Uterus (tissue), 3 donors: ENCODE measurements at regions not wholly inside any gene's neighbourhood (a gene's known extent, or its start where the extent isn't known, plus 50 kb on each side); places are given as distances from the start of the nearest gene placed in this dataset.

Experiments
- DNase-seq, 2 donors: peaks; one replicate each; pipeline ENCODE4 v3.0.0-alpha.2; 2019 to 2020
- H3K27ac ChIP-seq, 2 donors: fragments of 200-600 bp; sonication (generic); 1 replicate in 1 of 2; 2 replicates in 1 of 2; pipeline ENCODE4 v1.5.1; 2016 to 2018
- H3K27me3 ChIP-seq, 2 donors: fragments of 200-600 bp; sonication (generic); one replicate each; pipeline ENCODE4 v1.5.1; 2018 to 2019; ENCODE audit warnings: control low read depth in 1 of 2
- H3K36me3 ChIP-seq, 2 donors: fragments of 200-600 bp; sonication (generic); one replicate each; pipeline ENCODE4 v1.5.1; 2019; ENCODE audit warnings: control low read depth in 1 of 2
- H3K4me1 ChIP-seq, 2 donors: fragments of 200-600 bp; sonication (generic); one replicate each; pipeline ENCODE4 v1.5.1; 2018 to 2019; ENCODE audit warnings: control low read depth in 1 of 2
- H3K4me3 ChIP-seq, 2 donors: fragments of 200-600 bp; sonication (generic); 1 replicate in 1 of 2; 2 replicates in 1 of 2; pipeline ENCODE4 v1.5.1; 2018 to 2019; ENCODE audit warnings: mild to moderate bottlenecking in 1 of 2
- H3K9me3 ChIP-seq, 2 donors: fragments of 200-600 bp; sonication (generic); one replicate each; pipeline ENCODE4 v1.5.1; 2019; ENCODE audit warnings: control low read depth in 1 of 2
- CTCF ChIP-seq, 4 experiments: fragments of 200-600 bp in 2 of 4; fragments of 450-650 bp in 2 of 4; sonication (generic) in 2 of 4; IDR thresholded peaks; one replicate each; pipeline ENCODE4 v1.5.1; 2016 to 2019; ENCODE audit warnings: antibody characterized with exemption in 4 of 4, mild to moderate bottlenecking in 2 of 4, moderate library complexity in 1 of 4
- POLR2A ChIP-seq, 2 donors: fragments of 450-650 bp; IDR thresholded peaks; one replicate each; pipeline ENCODE4 v1.6.1; 2016; ENCODE audit warnings: antibody characterized with exemption in 2 of 2, mild to moderate bottlenecking in 1 of 2, moderate library complexity in 1 of 2
- intact Hi-C: fragments of 100-400 bp; cut with DNase I; formaldehyde crosslinking; loops from one replicate; pipeline ENCODE4 v1.15.1; 2023; ENCODE audit warnings: low total_unique reads
- donor health status: DM: yes; HTN: yes; CAD: no.

DNA sequence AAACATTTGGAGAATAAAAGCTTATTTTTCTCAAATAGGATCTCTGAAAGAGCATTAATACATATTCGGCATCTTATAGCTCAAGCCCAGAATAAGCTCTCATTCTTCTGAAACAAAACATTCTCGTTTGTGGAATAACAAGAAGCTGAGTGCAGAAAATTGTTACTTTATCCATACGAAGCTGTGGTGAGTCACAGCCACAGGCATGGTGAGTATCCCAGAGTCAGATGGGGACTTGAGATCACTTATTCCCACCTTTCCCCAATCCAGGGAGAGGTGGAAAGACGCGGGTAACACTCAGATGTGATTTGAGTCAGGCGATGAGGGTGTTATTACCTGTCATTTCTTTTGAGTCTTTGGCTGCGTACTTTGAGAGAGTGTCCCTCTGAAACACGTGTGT lies 214.6 kb upstream of the TMEM132C start:
- TF ChIP-seq POLR2A (IDR thresholded peaks at IDR 0.05) (no peak), CTCF (IDR thresholded peaks at IDR 0.05) (no peak)
- H3K4me1 ChIP-seq = no peaks in the 10 kb centered on the region
- H3K27ac ChIP-seq = no peak overlapping the region
- no peaks in the 10 kb centered on the region for H3K27me3 ChIP-seq
- DNase-seq = no peak
- intact Hi-C loops = no loop called here
- H3K9me3 ChIP-seq = no peaks in the 10 kb centered on the region
- no peak overlapping the region for H3K4me3 ChIP-seq
- no peaks in the 10 kb centered on the region for H3K36me3 ChIP-seq

DNA sequence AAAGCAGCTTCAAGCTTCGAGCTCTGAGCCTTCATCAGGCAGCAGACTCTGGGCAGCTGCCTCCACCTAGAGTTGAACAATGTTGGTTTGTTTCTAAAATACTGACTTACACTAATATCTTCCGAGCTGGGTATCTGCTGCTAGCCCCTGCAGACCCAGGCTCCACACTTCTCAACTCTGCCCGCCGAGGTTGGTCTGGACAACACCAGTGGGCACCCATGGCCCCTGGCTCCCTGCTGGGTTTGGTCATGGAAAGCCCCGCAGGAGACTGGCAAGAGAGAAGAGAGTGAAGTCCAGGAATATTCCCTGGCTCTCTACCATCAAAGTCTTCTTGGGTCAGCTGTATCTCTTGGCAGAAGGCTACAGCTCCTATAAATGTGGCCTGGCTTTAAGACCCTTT lies 214.2 kb upstream of the TMEM132C start:
- H3K27me3 ChIP-seq = no peaks in the 10 kb centered on the region
- no peaks in the 10 kb centered on the region for H3K9me3 ChIP-seq
- intact Hi-C loops = no loop called here
- no peak overlapping the region for H3K27ac ChIP-seq
- no peaks in the 10 kb centered on the region for H3K4me1 ChIP-seq
- no peak overlapping the region for H3K4me3 ChIP-seq
- no peaks in the 10 kb centered on the region for H3K36me3 ChIP-seq
- DNase-seq = no peak
- TF ChIP-seq POLR2A (IDR thresholded peaks at IDR 0.05) (no peak), CTCF (IDR thresholded peaks at IDR 0.05) (no peak)

- Histone ChIP-seq H3K36me3 (no peaks in the 10 kb centered on the region), H3K27me3 (no peaks in the 10 kb centered on the region), H3K4me1 (no peaks in the 10 kb centered on the region), H3K9me3 (no peaks in the 10 kb centered on the region), H3K27ac (no peak overlapping the region), H3K4me3 (no peak overlapping the region)
- DNase-seq = no peak
- intact Hi-C loops = no loop called here
- no peak for TF ChIP-seq POLR2A (IDR thresholded peaks at IDR 0.05)
- TF ChIP-seq CTCF (IDR thresholded peaks at IDR 0.05) = no peak
Measured at GRCh38 chr12:128055567-128055966, 211.4 kb upstream of the TMEM132C start.

- intact Hi-C loops = no loop called here
- no peak overlapping the region for H3K4me3 ChIP-seq
- no peaks in the 10 kb centered on the region for H3K4me1 ChIP-seq
- DNase-seq = no peak
- TF ChIP-seq CTCF (IDR thresholded peaks at IDR 0.05) (no peak), POLR2A (IDR thresholded peaks at IDR 0.05) (no peak)
- H3K27me3 ChIP-seq = no peaks in the 10 kb centered on the region
- H3K9me3 ChIP-seq = no peaks in the 10 kb centered on the region
- no peak overlapping the region for H3K27ac ChIP-seq
- H3K36me3 ChIP-seq = no peaks in the 10 kb centered on the region
Measured at GRCh38 chr12:128056136-128056801, 210.7 kb upstream of the TMEM132C start.

DNA sequence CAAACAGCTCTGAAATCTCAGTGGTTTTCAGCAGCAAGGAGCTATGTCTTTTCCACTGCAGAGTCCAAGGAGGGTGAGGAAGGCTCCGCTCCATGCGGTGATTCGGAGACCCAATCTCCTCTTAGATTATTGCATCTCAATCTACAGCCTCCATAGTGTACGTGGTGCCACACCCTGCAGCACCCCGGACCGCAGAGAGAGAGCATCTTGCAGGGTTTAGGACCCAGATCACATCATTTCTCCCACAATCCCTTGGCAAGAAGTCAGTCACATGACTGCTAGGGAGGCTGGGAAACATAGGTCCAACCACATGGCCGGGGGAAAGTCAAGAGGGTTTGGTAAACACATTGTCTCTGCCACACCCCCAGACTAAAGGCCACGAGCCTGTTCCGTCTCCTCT lies 209.4 kb upstream of the TMEM132C start:
- H3K4me3 ChIP-seq = no peak overlapping the region
- H3K4me1 ChIP-seq = no peaks in the 10 kb centered on the region
- H3K27me3 ChIP-seq = no peaks in the 10 kb centered on the region
- intact Hi-C loops = no loop called here
- no peaks in the 10 kb centered on the region for H3K36me3 ChIP-seq
- H3K9me3 ChIP-seq = no peaks in the 10 kb centered on the region
- TF ChIP-seq CTCF (IDR thresholded peaks at IDR 0.05) (no peak), POLR2A (IDR thresholded peaks at IDR 0.05) (no peak)
- H3K27ac ChIP-seq = no peak overlapping the region
- no peak for DNase-seq
